ENCODE measurements at regions not wholly inside any gene's neighbourhood (a gene's known extent, or its start where the extent isn't known, plus 50 kb on each side); places are given as distances from the start of the nearest gene placed in this dataset.

- Mint-ChIP-seq H3K27me3 (ENCODE audit: low read depth) (no peaks in the 10 kb centered on the region), H3K4me1 (peaks cover 47% of the 10 kb centered on the region), H3K9me3 (peaks cover 21% of the 10 kb centered on the region), H3K27ac (peak overlapping the region; percentile 82), H3K36me3 (peaks cover 22% of the 10 kb centered on the region), H3K4me3 (no peak overlapping the region)
- no peak for TF ChIP-seq CTCF (IDR thresholded peaks at IDR 0.05; ENCODE audit: unreplicated experiment)
- DNase-seq (ENCODE audit: low spot score in 2 of 2, unreplicated experiment in 2 of 2): no peak
Measured at GRCh38 chr11:105372206-105372605, 232.6 kb upstream of the CARD18 start.

GRCh38 chr11:105371311-105371710, 231.7 kb upstream of the CARD18 start:
- Mint-ChIP-seq H3K27ac (peak overlapping the region; percentile 68), H3K4me1 (peaks cover 51% of the 10 kb centered on the region), H3K4me3 (peak overlapping the region; percentile 2), H3K27me3 (ENCODE audit: low read depth) (no peaks in the 10 kb centered on the region), H3K36me3 (peaks cover 19% of the 10 kb centered on the region), H3K9me3 (peaks cover 17% of the 10 kb centered on the region)
- DNase-seq (ENCODE audit: low spot score in 2 of 2, unreplicated experiment in 2 of 2): no peak
- TF ChIP-seq CTCF (IDR thresholded peaks at IDR 0.05; ENCODE audit: unreplicated experiment): no peak

- H3K4me3 Mint-ChIP-seq: peak overlapping the region; percentile 1
- H3K36me3 Mint-ChIP-seq: peaks cover 3% of the 10 kb centered on the region
- H3K27me3 Mint-ChIP-seq (ENCODE audit: low read depth): no peaks in the 10 kb centered on the region
- peaks cover 63% of the 10 kb centered on the region for H3K4me1 Mint-ChIP-seq
- no peaks in the 10 kb centered on the region for H3K9me3 Mint-ChIP-seq
- DNase-seq (ENCODE audit: low spot score in 2 of 2, unreplicated experiment in 2 of 2): no peak
- TF ChIP-seq CTCF (IDR thresholded peaks at IDR 0.05; ENCODE audit: unreplicated experiment): no peak
- peak overlapping the region; percentile 94 for H3K27ac Mint-ChIP-seq
Measured at GRCh38 chr11:105368711-105369110, 229.1 kb upstream of the CARD18 start.

- peaks cover 1% of the 10 kb centered on the region for H3K36me3 Mint-ChIP-seq
- no peak for TF ChIP-seq CTCF (IDR thresholded peaks at IDR 0.05; ENCODE audit: unreplicated experiment)
- DNase-seq (ENCODE audit: low spot score in 2 of 2, unreplicated experiment in 2 of 2): no peak
- H3K9me3 Mint-ChIP-seq: no peaks in the 10 kb centered on the region
- peak overlapping the region; percentile 95 for H3K27ac Mint-ChIP-seq
- no peaks in the 10 kb centered on the region for H3K27me3 Mint-ChIP-seq (ENCODE audit: low read depth)
- no peak overlapping the region for H3K4me3 Mint-ChIP-seq
- peaks cover 56% of the 10 kb centered on the region for H3K4me1 Mint-ChIP-seq
Measured at GRCh38 chr11:105367129-105367528, 227.6 kb upstream of the CARD18 start.

GRCh38 chr11:105361651-105362050, 222.1 kb upstream of the CARD18 start:
- H3K27me3 Mint-ChIP-seq (ENCODE audit: low read depth): no peaks in the 10 kb centered on the region
- no peak for DNase-seq (ENCODE audit: low spot score in 2 of 2, unreplicated experiment in 2 of 2)
- no peak overlapping the region for H3K4me3 Mint-ChIP-seq
- H3K27ac Mint-ChIP-seq: no peak overlapping the region
- H3K36me3 Mint-ChIP-seq: peaks cover 6% of the 10 kb centered on the region
- H3K4me1 Mint-ChIP-seq: peaks cover 35% of the 10 kb centered on the region
- H3K9me3 Mint-ChIP-seq: peaks cover 8% of the 10 kb centered on the region
- no peak for TF ChIP-seq CTCF (IDR thresholded peaks at IDR 0.05; ENCODE audit: unreplicated experiment)

GRCh38 chr11:105357764-105358163, 218.2 kb upstream of the CARD18 start:
- Mint-ChIP-seq H3K9me3 (peaks cover 8% of the 10 kb centered on the region), H3K4me3 (no peak overlapping the region), H3K4me1 (peaks cover 23% of the 10 kb centered on the region), H3K36me3 (peaks cover 5% of the 10 kb centered on the region), H3K27me3 (ENCODE audit: low read depth) (no peaks in the 10 kb centered on the region), H3K27ac (peak overlapping the region; percentile 76)
- no peak for TF ChIP-seq CTCF (IDR thresholded peaks at IDR 0.05; ENCODE audit: unreplicated experiment)
- DNase-seq (ENCODE audit: low spot score in 2 of 2, unreplicated experiment in 2 of 2): peak in 1 of 2 experiments; percentile 41
